DMS 273 (cell line): ENCODE measurements at regions not wholly inside any gene's neighbourhood (a gene's known extent, or its start where the extent isn't known, plus 50 kb on each side); places are given as distances from the start of the nearest gene placed in this dataset.
A peak's percentile ranks its signal among the peaks of the same experiment; 100 is the strongest.

Experiments used
- DNase-seq: peaks from one replicate; lab custom pipeline; 2025; ENCODE audit not compliant: unreplicated experiment; lab: John Stamatoyannopoulos, UW

GRCh38 chr2:118251427-118251826 is 163.2 kb downstream of the INSIG2 start:
- no peak for DNase-seq

GRCh38 chr2:118250463-118250862 is 162.2 kb downstream of the INSIG2 start:
- no peak for DNase-seq

- no peak for DNase-seq
Observed at GRCh38 chr2:118250001-118250400, 161.7 kb downstream of the INSIG2 start.

GRCh38 chr2:118249531-118249930 is 161.3 kb downstream of the INSIG2 start:
- no peak for DNase-seq

GRCh38 chr2:118246726-118247125 is 158.5 kb downstream of the INSIG2 start:
- DNase-seq = no peak

- DNase-seq = no peak
Observed at GRCh38 chr2:118246079-118246478, 157.8 kb downstream of the INSIG2 start.

GRCh38 chr2:118244686-118245085 is 156.4 kb downstream of the INSIG2 start:
- no peak for DNase-seq

GRCh38 chr2:118243031-118243430 is 154.8 kb downstream of the INSIG2 start:
- DNase-seq = no peak

GRCh38 chr2:118242216-118242615 is 153.9 kb downstream of the INSIG2 start:
- DNase-seq = no peak

GRCh38 chr2:118241128-118241527 is 152.9 kb downstream of the INSIG2 start:
- no peak for DNase-seq

GRCh38 chr2:118240276-118240675 is 152.0 kb downstream of the INSIG2 start:
- DNase-seq = no peak

- DNase-seq = no peak
Observed at GRCh38 chr2:118239284-118239683, 151.0 kb downstream of the INSIG2 start.

GRCh38 chr2:118237451-118237850 is 149.2 kb downstream of the INSIG2 start:
- no peak for DNase-seq

- no peak for DNase-seq
Observed at GRCh38 chr2:118232796-118233195, 144.5 kb downstream of the INSIG2 start.

GRCh38 chr2:118232391-118232790 is 144.1 kb downstream of the INSIG2 start:
- DNase-seq = no peak

GRCh38 chr2:118231759-118232158 is 143.5 kb downstream of the INSIG2 start:
- DNase-seq = no peak

- DNase-seq = no peak
Observed at GRCh38 chr2:118227698-118228508, 139.6 kb downstream of the INSIG2 start.

GRCh38 chr2:118225666-118226065 is 137.4 kb downstream of the INSIG2 start:
- DNase-seq = peak; percentile 88

GRCh38 chr2:118224895-118225311 is 136.6 kb downstream of the INSIG2 start:
- peak; percentile 31 for DNase-seq

GRCh38 chr2:118223992-118224894 is 136.0 kb downstream of the INSIG2 start:
- no peak for DNase-seq

- DNase-seq = no peak
Observed at GRCh38 chr2:118223511-118223991, 135.3 kb downstream of the INSIG2 start.
